ENCODE measurements at regions not wholly inside any gene's neighbourhood (a gene's known extent, or its start where the extent isn't known, plus 50 kb on each side); places are given as distances from the start of the nearest gene placed in this dataset.

- H3K27me3 ChIP-seq (ENCODE audit: control insufficient read depth, insufficient read depth, low read length), result no peaks in the 10 kb centered on the region
- no peak for DNase-seq (ENCODE audit: low read depth)
- FAIRE-seq, result no peak
- TF ChIP-seq, protein P1, sequence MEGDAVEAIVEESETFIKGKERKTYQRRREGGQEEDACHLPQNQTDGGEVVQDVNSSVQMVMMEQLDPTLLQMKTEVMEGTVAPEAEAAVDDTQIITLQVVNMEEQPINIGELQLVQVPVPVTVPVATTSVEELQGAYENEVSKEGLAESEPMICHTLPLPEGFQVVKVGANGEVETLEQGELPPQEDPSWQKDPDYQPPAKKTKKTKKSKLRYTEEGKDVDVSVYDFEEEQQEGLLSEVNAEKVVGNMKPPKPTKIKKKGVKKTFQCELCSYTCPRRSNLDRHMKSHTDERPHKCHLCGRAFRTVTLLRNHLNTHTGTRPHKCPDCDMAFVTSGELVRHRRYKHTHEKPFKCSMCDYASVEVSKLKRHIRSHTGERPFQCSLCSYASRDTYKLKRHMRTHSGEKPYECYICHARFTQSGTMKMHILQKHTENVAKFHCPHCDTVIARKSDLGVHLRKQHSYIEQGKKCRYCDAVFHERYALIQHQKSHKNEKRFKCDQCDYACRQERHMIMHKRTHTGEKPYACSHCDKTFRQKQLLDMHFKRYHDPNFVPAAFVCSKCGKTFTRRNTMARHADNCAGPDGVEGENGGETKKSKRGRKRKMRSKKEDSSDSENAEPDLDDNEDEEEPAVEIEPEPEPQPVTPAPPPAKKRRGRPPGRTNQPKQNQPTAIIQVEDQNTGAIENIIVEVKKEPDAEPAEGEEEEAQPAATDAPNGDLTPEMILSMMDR (IDR thresholded peaks at IDR 0.05; ENCODE audit: insufficient read depth, low read length, severe bottlenecking), result no peak
- no peak overlapping the region for H3K4me3 ChIP-seq (ENCODE audit: low read depth, low read length)
- no peaks in the 10 kb centered on the region for H3K36me3 ChIP-seq (ENCODE audit: control insufficient read depth, insufficient read depth, low read length)
These were observed 74.6 kb upstream of the NUDT7 start for GRCh38 chr16:77647726-77648125.

GRCh38 chr16:77650761-77651160 lies 71.6 kb upstream of the NUDT7 start:
- TF ChIP-seq, protein P1 (IDR thresholded peaks at IDR 0.05; ENCODE audit: insufficient read depth, low read length, severe bottlenecking), result no peak
- Histone ChIP-seq H3K36me3 (ENCODE audit: control insufficient read depth, insufficient read depth, low read length) (no peaks in the 10 kb centered on the region), H3K27me3 (ENCODE audit: control insufficient read depth, insufficient read depth, low read length) (no peaks in the 10 kb centered on the region), H3K4me3 (ENCODE audit: low read depth, low read length) (no peak overlapping the region)
- FAIRE-seq (no peak), DNase-seq (ENCODE audit: low read depth) (no peak)

- TF ChIP-seq, protein P1 (IDR thresholded peaks at IDR 0.05; ENCODE audit: insufficient read depth, low read length, severe bottlenecking), result no peak
- DNase-seq (ENCODE audit: low read depth) (no peak), FAIRE-seq (no peak)
- Histone ChIP-seq H3K4me3 (ENCODE audit: low read depth, low read length) (no peak overlapping the region), H3K36me3 (ENCODE audit: control insufficient read depth, insufficient read depth, low read length) (no peaks in the 10 kb centered on the region), H3K27me3 (ENCODE audit: control insufficient read depth, insufficient read depth, low read length) (no peaks in the 10 kb centered on the region)
These were observed 69.9 kb upstream of the NUDT7 start for GRCh38 chr16:77652399-77652798.

DNA sequence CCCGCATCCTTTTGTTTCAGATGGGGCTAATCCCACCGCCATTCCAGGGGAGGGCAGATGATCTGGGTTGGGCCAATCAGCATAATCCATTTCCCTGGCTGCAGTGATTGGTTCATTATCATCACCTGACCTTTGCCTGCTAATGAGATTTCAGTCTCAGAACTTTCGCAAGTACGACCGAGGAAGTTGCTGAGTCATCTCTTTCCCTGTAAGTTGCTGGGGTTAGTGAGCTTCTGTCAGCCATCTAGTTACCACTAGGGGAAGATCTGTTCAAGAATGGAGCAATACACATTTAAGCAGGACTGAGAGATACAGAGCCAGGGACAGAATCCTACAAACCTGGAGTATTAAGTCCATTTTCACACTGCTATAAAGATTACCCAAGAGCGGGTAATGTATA lies 65.3 kb upstream of the NUDT7 start:
- no peaks in the 10 kb centered on the region for H3K27me3 ChIP-seq (ENCODE audit: control insufficient read depth, insufficient read depth, low read length)
- no peak overlapping the region for H3K4me3 ChIP-seq (ENCODE audit: low read depth, low read length)
- H3K36me3 ChIP-seq (ENCODE audit: control insufficient read depth, insufficient read depth, low read length), result no peaks in the 10 kb centered on the region
- TF ChIP-seq, protein P1 (IDR thresholded peaks at IDR 0.05; ENCODE audit: insufficient read depth, low read length, severe bottlenecking), result no peak
- FAIRE-seq (peak; percentile 23), DNase-seq (ENCODE audit: low read depth) (no peak)

GRCh38 chr16:77660311-77660710 lies 62.0 kb upstream of the NUDT7 start:
- TF ChIP-seq, protein P1 (IDR thresholded peaks at IDR 0.05; ENCODE audit: insufficient read depth, low read length, severe bottlenecking), result peak; percentile 25
- no peak overlapping the region for H3K4me3 ChIP-seq (ENCODE audit: low read depth, low read length)
- H3K36me3 ChIP-seq (ENCODE audit: control insufficient read depth, insufficient read depth, low read length), result no peaks in the 10 kb centered on the region
- FAIRE-seq, result no peak
- no peaks in the 10 kb centered on the region for H3K27me3 ChIP-seq (ENCODE audit: control insufficient read depth, insufficient read depth, low read length)
- DNase-seq (ENCODE audit: low read depth), result peak; percentile 25

DNA sequence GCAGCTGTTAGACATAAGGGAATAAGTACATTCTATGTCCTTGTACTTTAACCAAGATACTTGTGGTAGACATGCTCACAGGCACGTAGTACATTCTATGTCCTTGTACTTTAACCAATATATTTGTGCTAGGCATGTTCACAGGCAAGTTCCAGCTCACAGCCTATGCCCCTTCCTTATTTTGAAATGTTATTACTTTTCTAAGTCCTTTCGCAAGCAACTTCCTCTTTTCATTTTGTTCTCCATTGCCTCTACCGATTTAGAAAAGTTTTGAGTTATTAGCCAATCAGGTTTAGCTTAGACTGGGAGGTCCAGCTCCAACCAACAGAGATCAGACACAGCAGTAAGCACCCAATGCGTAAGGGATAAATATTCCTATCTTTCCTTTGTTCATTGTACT lies 60.1 kb upstream of the NUDT7 start:
- TF ChIP-seq, protein P1 (IDR thresholded peaks at IDR 0.05; ENCODE audit: insufficient read depth, low read length, severe bottlenecking), result no peak
- DNase-seq (ENCODE audit: low read depth) (no peak), FAIRE-seq (no peak)
- Histone ChIP-seq H3K27me3 (ENCODE audit: control insufficient read depth, insufficient read depth, low read length) (no peaks in the 10 kb centered on the region), H3K4me3 (ENCODE audit: low read depth, low read length) (no peak overlapping the region), H3K36me3 (ENCODE audit: control insufficient read depth, insufficient read depth, low read length) (no peaks in the 10 kb centered on the region)

Data from bronchial epithelial cell (primary cell).